Testis (tissue), 2 donors: ENCODE measurements at regions not wholly inside any gene's neighbourhood (a gene's known extent, or its start where the extent isn't known, plus 50 kb on each side); places are given as distances from the start of the nearest gene placed in this dataset.

ENCODE experiments used
- POLR2A ChIP-seq: fragments of 450-650 bp; IDR thresholded peaks from one replicate; pipeline ENCODE4 v1.6.1; 2017; ENCODE audit warnings: antibody characterized with exemption, mild to moderate bottlenecking, moderate library complexity
- TF ChIP-seq, protein P1 (sequence below), 3 experiments: fragments of 450-650 bp in 2 of 3; fragments of 200-600 bp in 1 of 3; sonication (generic) in 1 of 3; IDR thresholded peaks; one replicate each; pipeline ENCODE4 v1.5.1; 2016 to 2019; ENCODE audit warnings: antibody characterized with exemption in 3 of 3, mild to moderate bottlenecking in 2 of 3, moderate library complexity in 1 of 3

DNA sequence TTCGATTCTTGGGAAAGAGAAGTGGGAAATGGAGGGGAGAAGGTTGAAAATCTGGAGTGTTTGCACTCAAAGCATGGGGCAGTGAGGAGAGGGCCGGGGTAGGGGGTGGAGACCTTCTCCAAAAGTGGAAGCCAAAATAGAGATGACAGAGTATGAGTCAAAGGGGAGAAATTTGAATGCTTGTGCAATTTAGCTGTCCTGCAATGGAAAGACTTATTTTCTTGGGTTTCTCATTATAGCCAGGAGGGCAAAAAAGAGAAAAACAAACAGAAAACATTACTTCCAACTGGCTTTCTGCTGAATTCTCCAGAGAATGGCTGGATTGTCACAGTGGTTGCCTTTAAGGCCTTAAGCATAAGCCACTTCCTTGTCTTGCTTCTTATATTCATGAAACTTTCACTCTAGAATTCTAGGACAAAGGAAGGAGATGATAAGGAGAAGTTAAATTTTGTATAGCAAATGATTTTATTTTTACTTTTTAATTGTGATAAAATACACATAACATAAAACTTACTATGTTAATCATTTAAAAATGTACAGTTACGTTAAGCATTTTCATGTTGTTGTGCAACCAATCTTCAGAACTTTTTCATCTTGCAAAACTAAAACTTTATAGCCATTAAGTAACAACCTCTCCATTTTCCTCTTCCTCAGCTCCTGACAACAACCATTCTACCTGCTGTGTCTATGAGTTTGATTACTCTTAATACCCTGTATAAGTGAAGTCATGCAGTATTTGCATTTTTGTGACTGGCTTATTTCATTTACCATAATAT, 100.2 kb downstream of the GPR85 start:
- TF ChIP-seq, protein P1, sequence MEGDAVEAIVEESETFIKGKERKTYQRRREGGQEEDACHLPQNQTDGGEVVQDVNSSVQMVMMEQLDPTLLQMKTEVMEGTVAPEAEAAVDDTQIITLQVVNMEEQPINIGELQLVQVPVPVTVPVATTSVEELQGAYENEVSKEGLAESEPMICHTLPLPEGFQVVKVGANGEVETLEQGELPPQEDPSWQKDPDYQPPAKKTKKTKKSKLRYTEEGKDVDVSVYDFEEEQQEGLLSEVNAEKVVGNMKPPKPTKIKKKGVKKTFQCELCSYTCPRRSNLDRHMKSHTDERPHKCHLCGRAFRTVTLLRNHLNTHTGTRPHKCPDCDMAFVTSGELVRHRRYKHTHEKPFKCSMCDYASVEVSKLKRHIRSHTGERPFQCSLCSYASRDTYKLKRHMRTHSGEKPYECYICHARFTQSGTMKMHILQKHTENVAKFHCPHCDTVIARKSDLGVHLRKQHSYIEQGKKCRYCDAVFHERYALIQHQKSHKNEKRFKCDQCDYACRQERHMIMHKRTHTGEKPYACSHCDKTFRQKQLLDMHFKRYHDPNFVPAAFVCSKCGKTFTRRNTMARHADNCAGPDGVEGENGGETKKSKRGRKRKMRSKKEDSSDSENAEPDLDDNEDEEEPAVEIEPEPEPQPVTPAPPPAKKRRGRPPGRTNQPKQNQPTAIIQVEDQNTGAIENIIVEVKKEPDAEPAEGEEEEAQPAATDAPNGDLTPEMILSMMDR (IDR thresholded peaks at IDR 0.05): no peak
- TF ChIP-seq POLR2A: no peak
